CD4-positive, alpha-beta T cell (primary cell): ENCODE measurements at regions not wholly inside any gene's neighbourhood (a gene's known extent, or its start where the extent isn't known, plus 50 kb on each side); places are given as distances from the start of the nearest gene placed in this dataset.

ENCODE experiments used
- ATAC-seq: fragments of 200-7000 bp; cut with Tn5 transposase; one replicate; pipeline ENCODE4 v1.10.0; 2022; ENCODE audit warnings: mild to moderate bottlenecking; ENCODE audit not compliant: poor library complexity
- CTCF ChIA-PET: fragments of 350-600 bp; sonication (Branson Sonifier 250); formaldehyde crosslinking; loops from one replicate; lab custom pipeline; 2021; ENCODE audit warnings: antibody characterized with exemption, inconsistent platforms; lab: Charles Lee
- POLR2A ChIA-PET: fragments of 350-600 bp; sonication (Branson Sonifier 250); formaldehyde crosslinking; loops from one replicate; lab custom pipeline; 2021; ENCODE audit warnings: antibody characterized with exemption, inconsistent platforms; lab: Charles Lee
- DNase-seq, 14 experiments: peaks; one replicate each; pipeline ENCODE4 v3.0.0-alpha.2; 2013 to 2020; ENCODE audit warnings: mixed read lengths in 2 of 14
- H3K27ac ChIP-seq, 2 donors: one replicate each; pipeline versions ENCODE4 v1.5.1 to v1.7.0; 2013; ENCODE audit warnings: low read length in 2 of 2, low read depth in 1 of 2, mild to moderate bottlenecking in 1 of 2
- H3K27me3 ChIP-seq, 2 experiments: 1 replicate in 1 of 2; 2 replicates in 1 of 2; pipeline versions ENCODE4 v1.6.1 to v1.7.0; 2013; ENCODE audit warnings: low read length in 2 of 2, control low read depth in 1 of 2, mild to moderate bottlenecking in 1 of 2, moderate library complexity in 1 of 2; ENCODE audit not compliant: insufficient read depth in 2 of 2, control insufficient read depth in 1 of 2
- H3K36me3 ChIP-seq: one replicate; pipeline ENCODE4 v1.6.1; 2013; ENCODE audit warnings: low read length, control low read depth; ENCODE audit not compliant: insufficient read depth
- H3K4me1 ChIP-seq: one replicate; pipeline ENCODE4 v1.6.1; 2013; ENCODE audit warnings: low read length, control low read depth; ENCODE audit not compliant: insufficient read depth
- H3K4me3 ChIP-seq: one replicate; pipeline ENCODE4 v1.5.1; 2013; ENCODE audit warnings: mild to moderate bottlenecking, low read length, moderate library complexity
- H3K9me3 ChIP-seq, 2 experiments: 1 replicate in 1 of 2; 2 replicates in 1 of 2; pipeline versions ENCODE4 v1.6.1 to v1.7.0; 2013; ENCODE audit warnings: low read length in 2 of 2, mild to moderate bottlenecking in 2 of 2, control low read depth in 1 of 2, moderate library complexity in 1 of 2; ENCODE audit not compliant: control insufficient read depth in 1 of 2, insufficient read depth in 1 of 2
- H3K27ac Mint-ChIP-seq: one replicate; pipeline ENCODE4 v1.8.0; 2020; ENCODE audit warnings: mixed read lengths
- H3K27me3 Mint-ChIP-seq: one replicate; pipeline ENCODE4 v1.8.0; 2021; ENCODE audit warnings: mixed read lengths
- H3K36me3 Mint-ChIP-seq: one replicate; pipeline ENCODE4 v1.8.0; 2021; ENCODE audit warnings: low read depth, mixed read lengths
- H3K4me1 Mint-ChIP-seq: one replicate; pipeline ENCODE4 v1.8.0; 2021; ENCODE audit warnings: low read depth, mixed read lengths
- H3K4me3 Mint-ChIP-seq: one replicate; pipeline ENCODE4 v1.8.0; 2020; ENCODE audit warnings: mild to moderate bottlenecking, mixed read lengths
- H3K9me3 Mint-ChIP-seq: one replicate; pipeline ENCODE4 v1.8.0; 2020; ENCODE audit warnings: mixed read lengths
- CTCF ChIP-seq: fragments of 200-600 bp; IDR thresholded peaks from one replicate; pipeline ENCODE4 v1.8.0; 2022; ENCODE audit warnings: antibody characterized with exemption, mild to moderate bottlenecking
- intact Hi-C, 2 experiments: fragments of 100-400 bp; cut with DNase I in 1 of 2; cut with micrococcal nuclease in 1 of 2; formaldehyde crosslinking; loops; one replicate each; pipeline versions ENCODE4 v1.15.1 to v1.9.0; 2023 to 2025; cut with DNase I, micrococcal nuclease

- ChIA-PET POLR2A (no interaction called here), CTCF (no interaction called here)
- ATAC-seq (no peak), DNase-seq (no peak)
- H3K36me3 ChIP-seq, result no peaks in the 10 kb centered on the region
- Mint-ChIP-seq H3K4me1 (no peaks in the 10 kb centered on the region), H3K36me3 (peaks cover 41% of the 10 kb centered on the region), H3K27ac (no peak overlapping the region), H3K27me3 (no peaks in the 10 kb centered on the region), H3K4me3 (no peak overlapping the region), H3K9me3 (peaks cover 6% of the 10 kb centered on the region)
- intact Hi-C loops, result no loop called here
- no peak for TF ChIP-seq CTCF
- H3K9me3 ChIP-seq, result peaks cover 6 to 10% of the 10 kb centered on the region in 2 experiments
- no peak overlapping the region for H3K27ac ChIP-seq
- no peaks in the 10 kb centered on the region for H3K4me1 ChIP-seq
- no peak overlapping the region for H3K4me3 ChIP-seq
- H3K27me3 ChIP-seq, result no peaks in the 10 kb centered on the region
Observed at GRCh38 chr7:33680682-33681081, 224.7 kb upstream of the BMPER start.

- Mint-ChIP-seq H3K27ac (no peak overlapping the region), H3K27me3 (no peaks in the 10 kb centered on the region), H3K36me3 (peaks cover 52% of the 10 kb centered on the region), H3K4me3 (no peak overlapping the region), H3K9me3 (peaks cover 4% of the 10 kb centered on the region), H3K4me1 (no peaks in the 10 kb centered on the region)
- ChIA-PET CTCF (no interaction called here), POLR2A (no interaction called here)
- Histone ChIP-seq H3K4me3 (no peak overlapping the region), H3K9me3 (peaks cover 0 to 12% of the 10 kb centered on the region in 2 experiments), H3K27me3 (no peaks in the 10 kb centered on the region), H3K36me3 (no peaks in the 10 kb centered on the region), H3K27ac (no peak overlapping the region), H3K4me1 (no peaks in the 10 kb centered on the region)
- intact Hi-C loops, result no loop called here
- DNase-seq (no peak), ATAC-seq (no peak)
- no peak for TF ChIP-seq CTCF
Observed at GRCh38 chr7:33685503-33685902, 219.8 kb upstream of the BMPER start.

GRCh38 chr7:33685981-33686683 lies 219.2 kb upstream of the BMPER start:
- no peaks in the 10 kb centered on the region for H3K4me1 ChIP-seq
- H3K36me3 Mint-ChIP-seq, result peaks cover 54% of the 10 kb centered on the region
- no peaks in the 10 kb centered on the region for H3K27me3 Mint-ChIP-seq
- H3K4me3 ChIP-seq, result no peak overlapping the region
- no peak overlapping the region for H3K4me3 Mint-ChIP-seq
- no peak for DNase-seq
- ChIA-PET CTCF (no interaction called here), POLR2A (no interaction called here)
- ATAC-seq, result no peak
- H3K9me3 ChIP-seq, result peaks cover 0 to 12% of the 10 kb centered on the region in 2 experiments
- H3K9me3 Mint-ChIP-seq, result peaks cover 4% of the 10 kb centered on the region
- no peaks in the 10 kb centered on the region for H3K4me1 Mint-ChIP-seq
- H3K27ac ChIP-seq, result no peak overlapping the region
- no peaks in the 10 kb centered on the region for H3K36me3 ChIP-seq
- no peaks in the 10 kb centered on the region for H3K27me3 ChIP-seq
- H3K27ac Mint-ChIP-seq, result no peak overlapping the region
- no peak for TF ChIP-seq CTCF
- intact Hi-C loops, result no loop called here
